GM18907 (cell line): ENCODE measurements at regions not wholly inside any gene's neighbourhood (a gene's known extent, or its start where the extent isn't known, plus 50 kb on each side); places are given as distances from the start of the nearest gene placed in this dataset.

Experiments
- ATAC-seq: cut with Tn5 transposase; IDR thresholded peaks from one replicate; pipeline ENCODE4 v1.9.1; 2021; ENCODE audit warnings: mild to moderate bottlenecking, moderate library complexity; ENCODE audit not compliant: unreplicated experiment

- peak; percentile 92 for ATAC-seq
Measured at GRCh38 chr6:134379076-134379475, 61.2 kb upstream of the SGK1 start.

- ATAC-seq = no peak
Measured at GRCh38 chr6:134378426-134378825, 60.5 kb upstream of the SGK1 start.

DNA sequence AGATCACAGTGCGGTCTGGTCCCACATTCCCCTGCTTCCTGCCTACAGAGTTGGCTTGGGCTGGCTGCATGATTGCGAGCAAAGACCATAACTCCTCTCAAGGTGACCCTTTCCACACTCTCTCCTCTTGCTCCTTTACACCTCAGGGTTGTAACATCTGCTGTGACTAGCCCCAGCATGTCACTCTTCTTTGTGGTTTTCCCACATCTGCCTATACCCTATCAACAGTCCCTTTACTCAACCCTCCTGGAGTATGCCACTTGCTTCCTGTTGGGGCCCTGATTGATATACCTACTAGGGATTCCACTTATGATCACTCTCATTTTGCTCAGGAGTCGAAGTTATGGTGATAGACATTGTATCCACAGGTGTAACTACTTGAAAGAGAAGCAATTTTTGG, 58.9 kb upstream of the SGK1 start:
- no peak for ATAC-seq

DNA sequence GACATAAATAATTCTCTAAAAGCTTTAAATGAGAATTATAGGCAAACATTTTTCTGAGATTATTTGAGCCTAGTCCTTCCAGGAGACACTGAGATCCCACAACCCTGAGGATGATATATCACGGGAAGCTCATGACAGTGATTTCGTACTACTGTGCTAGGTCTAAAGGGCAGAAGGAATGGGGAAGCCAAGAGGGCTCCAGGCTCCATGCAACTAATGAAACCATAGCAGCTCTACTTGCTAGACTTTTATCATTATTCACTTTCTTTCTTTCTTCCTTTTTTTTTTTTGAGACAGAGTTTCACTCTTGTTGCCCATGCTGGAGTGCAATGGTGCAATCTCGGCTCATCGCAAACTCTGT, 57.3 kb upstream of the SGK1 start:
- ATAC-seq = no peak

- ATAC-seq = no peak
Measured at GRCh38 chr6:134374491-134375219, 56.7 kb upstream of the SGK1 start.

- ATAC-seq = no peak
Measured at GRCh38 chr6:134373993-134374392, 56.1 kb upstream of the SGK1 start.

GRCh38 chr6:134373282-134373922, 55.5 kb upstream of the SGK1 start:
- ATAC-seq = peak; percentile 92

- ATAC-seq = no peak
Measured at GRCh38 chr6:134372603-134373281, 54.8 kb upstream of the SGK1 start.

GRCh38 chr6:134368670-134369069, 50.8 kb upstream of the SGK1 start:
- no peak for ATAC-seq
